GM19035 (cell line): ENCODE measurements at regions not wholly inside any gene's neighbourhood (a gene's known extent, or its start where the extent isn't known, plus 50 kb on each side); places are given as distances from the start of the nearest gene placed in this dataset.

Source experiments
- ATAC-seq: cut with Tn5 transposase; IDR thresholded peaks from one replicate; pipeline ENCODE4 v1.9.1; 2021; ENCODE audit not compliant: unreplicated experiment

DNA sequence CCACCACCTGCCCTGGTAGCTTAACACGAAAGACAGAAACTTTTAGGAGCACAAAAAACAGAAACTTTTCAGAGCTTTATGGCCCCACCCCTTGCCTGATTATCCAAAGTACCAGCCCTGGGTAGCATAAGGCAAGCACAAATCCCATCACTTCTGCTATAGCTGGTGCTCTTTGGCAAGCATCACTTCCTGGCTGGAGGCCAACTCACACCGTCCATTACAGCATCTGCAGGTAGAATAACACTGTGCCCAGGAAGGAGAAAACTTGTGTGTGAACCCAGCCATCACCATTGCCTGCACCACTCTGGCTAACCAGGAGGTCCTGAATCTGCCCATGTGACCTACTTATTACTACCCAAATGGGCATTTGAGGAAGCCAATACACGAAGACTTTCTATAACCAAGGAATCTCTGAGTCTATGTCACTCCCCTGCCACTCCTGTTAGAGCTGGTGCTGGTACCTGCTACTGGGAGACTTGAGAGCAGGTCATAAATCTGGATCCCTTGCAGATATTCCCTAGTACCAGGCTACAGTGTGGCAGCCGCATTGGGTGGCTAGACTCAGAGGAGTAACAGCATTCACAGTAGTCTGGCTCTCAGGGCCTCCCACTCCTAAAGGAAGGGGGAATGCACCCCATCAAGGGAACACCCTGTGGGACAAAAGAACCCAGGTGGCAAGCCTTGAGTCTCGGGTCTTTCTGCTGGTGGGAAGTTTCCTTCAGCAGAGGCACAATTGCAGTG is 73.3 kb upstream of the AKAP13 start:
- no peak for ATAC-seq

DNA sequence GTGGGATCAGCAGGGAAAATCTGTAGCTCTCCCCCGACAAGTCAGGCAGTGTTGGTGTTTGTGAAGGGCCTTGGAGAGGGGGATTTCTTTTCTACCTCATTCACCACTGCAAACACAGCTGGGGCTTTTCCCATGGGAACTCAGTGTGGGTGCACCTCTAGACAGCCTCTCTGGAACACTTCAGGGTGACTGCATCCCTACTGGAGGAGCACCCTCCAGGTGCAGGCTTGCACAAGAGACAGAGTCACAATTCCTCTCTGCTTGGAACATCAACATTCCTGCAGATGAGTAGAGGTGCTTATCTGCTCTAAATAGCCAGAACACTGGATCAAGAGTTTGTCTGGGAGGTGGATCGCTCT is 72.7 kb upstream of the AKAP13 start:
- ATAC-seq, result no peak

DNA sequence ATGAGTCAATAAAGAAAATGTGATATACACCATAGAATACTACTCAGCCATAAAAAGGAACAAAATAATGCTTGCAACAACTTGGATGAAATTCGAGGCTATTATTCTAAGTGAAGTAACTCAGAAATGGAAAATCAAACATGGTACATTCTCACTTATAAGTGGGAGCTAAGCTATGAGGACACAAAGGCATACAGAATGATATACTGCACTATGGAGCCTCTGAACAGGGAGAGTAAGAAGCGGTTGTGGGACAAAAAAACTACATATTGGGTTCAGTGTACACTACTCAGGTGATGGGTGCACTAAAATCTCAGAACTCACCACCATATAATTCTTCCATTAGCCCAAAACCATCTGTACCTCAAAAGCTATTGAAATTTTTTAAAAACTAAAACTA is 68.8 kb upstream of the AKAP13 start:
- no peak for ATAC-seq

DNA sequence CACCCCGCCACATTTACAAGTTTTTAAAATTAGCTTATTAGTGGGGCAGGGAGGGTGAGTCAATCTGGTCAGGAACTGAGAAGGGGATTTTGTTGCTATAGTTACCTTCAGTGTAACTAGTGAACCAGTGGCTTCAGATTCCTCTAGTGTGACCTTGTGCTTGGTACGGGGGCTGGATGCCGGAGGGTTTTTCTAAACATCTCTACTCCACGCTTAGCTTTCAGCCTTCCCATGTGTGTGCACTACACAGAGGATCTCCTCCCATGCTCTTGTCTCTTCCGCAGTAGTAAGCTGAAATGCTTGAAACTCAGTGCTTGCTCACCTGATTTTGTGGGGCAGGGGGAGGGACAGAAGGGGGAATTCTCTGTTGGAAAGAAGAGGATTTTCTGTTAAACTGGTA is 67.9 kb upstream of the AKAP13 start:
- ATAC-seq, result peak; percentile 91

DNA sequence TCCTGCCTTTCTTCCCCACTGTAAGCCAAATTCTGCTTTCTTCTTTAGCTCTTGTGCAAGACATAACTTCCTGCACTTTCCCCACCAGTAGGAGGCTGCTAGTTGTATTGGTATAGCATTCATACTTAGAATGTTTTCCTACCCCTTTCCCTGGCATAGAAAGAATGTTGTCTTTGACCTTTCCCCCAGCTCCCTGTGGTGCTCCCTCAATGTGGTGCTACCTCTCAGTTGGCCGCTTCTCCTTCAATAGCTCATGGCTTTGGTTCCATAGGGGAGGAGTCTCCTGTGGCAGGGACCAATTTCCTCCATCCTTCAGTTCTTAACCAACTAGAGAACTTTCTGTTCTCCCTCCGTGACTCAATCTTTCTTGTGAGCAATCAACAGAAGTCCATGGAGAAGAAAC is 67.5 kb upstream of the AKAP13 start:
- peak; percentile 26 for ATAC-seq

DNA sequence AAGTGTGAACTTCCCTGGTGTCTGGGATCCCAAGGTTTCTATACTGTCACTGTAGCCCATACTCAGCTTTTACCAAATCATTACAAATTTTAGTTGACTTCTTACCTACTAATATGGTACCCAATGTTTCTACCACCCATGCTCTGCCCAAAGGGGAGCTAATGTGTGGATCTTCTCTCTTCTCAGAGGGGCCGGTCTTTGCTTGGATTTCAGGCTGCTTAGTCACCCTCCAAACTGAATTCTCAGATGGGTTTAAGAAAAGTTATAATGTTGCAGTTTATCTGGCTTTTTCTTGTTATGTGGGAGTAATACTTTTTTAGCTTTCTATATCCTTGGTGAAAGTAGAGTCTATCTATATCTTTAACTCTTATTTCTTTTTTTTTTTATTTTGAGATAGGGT is 67.1 kb upstream of the AKAP13 start:
- ATAC-seq, result no peak

DNA sequence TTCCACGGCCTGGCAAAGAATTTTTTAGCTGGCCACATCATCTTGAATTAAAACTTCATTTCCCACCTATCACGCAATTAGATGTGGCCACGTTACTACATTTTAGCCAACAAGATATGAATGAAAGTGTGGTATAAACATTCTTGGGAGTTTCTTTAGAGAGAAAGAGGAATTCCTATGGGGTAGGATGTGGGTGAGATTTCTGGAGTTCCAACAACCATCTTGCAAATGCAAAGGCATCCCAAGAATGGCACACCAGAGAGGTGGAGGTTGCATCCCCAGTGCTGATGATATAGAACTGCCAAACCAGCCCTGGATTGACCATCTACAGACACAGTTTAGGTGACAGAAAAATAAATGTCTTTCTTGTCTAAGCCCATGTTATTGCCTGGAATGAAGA is 66.3 kb upstream of the AKAP13 start:
- ATAC-seq, result no peak

DNA sequence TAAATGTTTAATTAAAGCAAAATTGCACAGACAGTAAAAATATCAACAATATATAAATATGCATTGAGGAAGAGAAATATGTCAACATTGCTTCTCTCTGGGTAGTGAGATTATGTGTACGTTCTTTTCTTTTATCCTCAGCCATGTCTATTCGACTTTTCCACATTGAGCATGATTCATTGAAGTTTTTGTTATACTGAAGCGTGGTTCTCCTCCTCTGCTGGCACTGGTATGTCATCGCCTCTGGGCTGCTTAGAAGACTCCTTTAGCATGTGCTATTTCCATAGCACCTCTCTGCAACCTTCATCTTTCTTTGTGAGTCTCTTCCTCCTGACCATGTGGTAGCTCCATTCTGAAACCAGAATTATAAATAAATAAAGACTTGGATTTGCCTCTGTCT is 65.8 kb upstream of the AKAP13 start:
- no peak for ATAC-seq

DNA sequence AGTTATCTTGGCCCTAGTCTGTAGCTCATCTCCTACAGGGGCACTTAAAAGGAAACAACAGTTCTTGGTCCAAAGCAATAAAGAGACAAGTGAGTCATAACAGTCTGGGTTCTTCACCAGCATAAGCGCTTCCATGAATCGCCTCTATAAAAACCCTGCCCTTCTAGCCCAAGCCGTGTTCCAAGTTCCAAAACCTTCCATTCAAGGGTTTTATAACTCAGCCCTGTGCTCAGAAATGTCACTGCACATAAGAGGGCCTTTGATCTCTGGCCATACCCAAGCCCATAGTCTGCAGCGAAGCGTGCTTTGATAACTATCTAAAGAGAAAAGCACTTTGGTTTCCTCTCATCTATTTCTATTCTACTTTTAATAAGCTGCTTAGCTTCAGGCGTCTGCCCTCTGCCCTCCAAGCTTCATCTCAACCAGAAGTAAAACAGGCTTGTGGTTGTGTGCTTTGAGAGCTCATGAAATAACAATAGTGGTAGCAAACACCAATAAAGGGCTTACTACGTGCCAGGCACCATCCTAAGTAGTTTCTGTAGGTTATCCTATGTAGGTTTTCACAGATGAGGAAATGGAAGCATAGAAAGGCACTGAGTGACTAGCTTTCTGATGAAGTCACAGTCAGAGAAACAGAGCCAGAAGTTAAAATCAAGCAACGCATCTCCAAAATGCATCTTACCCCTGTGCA is 64.0 kb upstream of the AKAP13 start:
- no peak for ATAC-seq

DNA sequence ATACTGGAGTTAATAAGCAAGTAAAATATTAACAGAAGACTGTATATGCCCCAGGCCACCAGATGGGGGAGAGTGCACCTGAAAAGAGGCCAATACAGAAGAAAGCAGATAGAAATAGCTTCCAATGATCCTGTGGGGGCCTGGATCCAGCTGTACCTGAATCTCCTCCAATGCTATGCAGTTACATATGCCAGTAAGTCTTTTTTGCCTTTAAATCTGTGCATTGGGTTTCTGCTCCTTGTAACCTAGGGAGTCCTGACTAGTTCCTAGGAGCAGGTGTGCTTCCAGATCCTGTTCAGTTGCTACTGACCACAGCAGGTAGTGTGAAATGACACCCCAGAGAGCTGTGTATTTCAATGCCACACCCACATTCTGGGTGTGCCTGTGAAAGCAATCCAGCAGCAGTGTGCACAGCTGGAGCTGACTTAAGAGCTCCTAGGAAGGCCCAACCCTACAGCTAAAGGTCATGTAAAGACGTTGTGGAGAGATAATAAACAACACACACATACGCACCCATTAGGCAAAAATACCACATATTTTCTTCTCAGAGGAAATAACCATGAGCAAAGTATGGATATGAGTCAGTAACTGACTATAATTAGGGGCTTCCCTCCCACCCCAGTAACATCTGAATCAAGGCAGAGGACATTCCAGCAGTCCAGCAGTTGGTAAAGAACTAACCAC is 62.2 kb upstream of the AKAP13 start:
- ATAC-seq, result peak; percentile 89

DNA sequence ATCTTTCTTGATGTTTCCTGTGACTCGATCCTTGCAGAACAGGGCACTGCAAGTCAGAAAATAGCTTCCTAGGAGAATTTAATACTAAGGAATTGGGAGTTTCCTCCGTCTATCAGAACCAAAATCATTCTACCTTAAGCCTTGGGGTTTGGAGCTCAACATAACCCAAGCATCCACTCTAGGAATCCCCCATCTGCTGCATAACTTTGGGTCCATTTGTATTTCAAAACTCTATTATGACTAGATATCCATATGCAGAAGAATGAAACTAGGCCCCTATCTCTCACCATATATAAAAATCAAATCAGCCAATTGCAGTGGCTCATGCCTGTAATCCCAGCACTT is 61.7 kb upstream of the AKAP13 start:
- peak; percentile 23 for ATAC-seq

DNA sequence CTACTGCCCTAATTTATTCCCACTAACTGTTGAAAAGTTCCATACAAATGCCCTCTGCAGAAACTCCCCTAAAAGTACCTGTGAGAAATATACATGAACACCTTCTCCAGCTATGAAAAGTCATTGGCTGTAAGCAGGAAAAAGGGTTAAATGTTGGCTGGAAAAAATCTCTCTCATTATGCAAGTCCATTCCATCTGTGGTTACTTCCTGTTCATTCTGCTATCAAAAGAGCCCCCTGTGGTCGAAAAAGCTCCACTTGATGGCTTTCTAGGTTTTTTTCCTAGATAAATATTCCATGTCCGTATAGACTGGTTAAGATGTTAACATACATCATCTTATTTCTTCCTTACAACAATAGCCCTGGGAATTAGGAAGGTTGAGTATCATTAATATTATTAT is 56.2 kb upstream of the AKAP13 start:
- no peak for ATAC-seq

DNA sequence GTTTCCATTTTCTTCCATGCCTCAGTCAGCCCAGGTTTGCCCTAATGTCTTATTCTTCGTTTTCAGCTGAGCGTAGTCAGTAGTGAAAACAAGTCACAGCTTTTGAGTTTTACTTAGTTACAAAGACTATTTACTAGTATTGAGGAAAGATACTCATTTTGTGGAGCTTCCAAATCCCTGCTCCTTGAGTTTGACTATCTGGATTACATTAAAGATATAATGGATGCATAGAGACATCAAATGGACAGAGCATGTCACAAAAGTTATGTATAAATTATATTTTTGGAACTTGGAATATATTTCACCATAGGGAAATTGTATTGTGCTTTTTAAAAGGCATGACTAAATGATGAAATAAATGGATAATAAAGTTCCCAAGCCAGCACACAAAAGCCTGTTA is 54.6 kb upstream of the AKAP13 start:
- ATAC-seq, result no peak

DNA sequence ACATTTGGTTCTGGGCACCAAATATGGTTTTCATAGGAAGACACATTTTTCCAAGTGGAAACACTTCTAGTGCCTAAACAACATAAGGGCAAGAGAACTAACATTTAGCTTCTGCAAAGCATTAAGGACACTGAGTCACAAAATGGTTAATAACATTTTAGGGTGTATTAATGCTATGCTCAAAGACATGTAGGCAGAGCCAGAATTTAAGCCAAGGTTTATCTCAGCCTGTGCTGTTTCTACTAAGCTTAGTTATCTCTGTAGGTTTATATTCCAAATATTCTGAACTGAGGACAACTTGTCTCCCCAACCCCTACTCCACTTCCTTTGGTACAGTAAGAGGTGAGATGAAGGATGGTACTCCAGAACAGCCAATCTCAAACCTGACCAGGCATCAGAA is 54.1 kb upstream of the AKAP13 start:
- no peak for ATAC-seq

DNA sequence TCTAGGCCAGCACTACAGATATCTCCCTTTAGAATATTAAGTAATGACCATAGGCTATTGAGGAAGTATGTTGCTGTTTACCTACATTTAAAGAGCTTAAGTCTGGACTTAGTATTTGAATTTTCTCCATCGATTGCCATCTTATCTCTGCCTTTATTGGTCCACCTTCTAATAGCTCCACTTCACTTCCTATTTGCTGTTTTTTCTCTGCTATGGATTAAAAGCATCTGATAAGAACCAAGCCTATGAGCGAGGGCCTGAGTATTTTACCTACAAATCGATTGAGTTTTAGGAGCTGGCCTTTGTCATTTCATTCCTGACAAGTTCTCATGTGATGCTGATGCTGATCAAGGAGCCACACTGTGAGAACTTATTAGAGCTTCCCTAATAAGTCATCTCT is 52.6 kb upstream of the AKAP13 start:
- ATAC-seq, result no peak

DNA sequence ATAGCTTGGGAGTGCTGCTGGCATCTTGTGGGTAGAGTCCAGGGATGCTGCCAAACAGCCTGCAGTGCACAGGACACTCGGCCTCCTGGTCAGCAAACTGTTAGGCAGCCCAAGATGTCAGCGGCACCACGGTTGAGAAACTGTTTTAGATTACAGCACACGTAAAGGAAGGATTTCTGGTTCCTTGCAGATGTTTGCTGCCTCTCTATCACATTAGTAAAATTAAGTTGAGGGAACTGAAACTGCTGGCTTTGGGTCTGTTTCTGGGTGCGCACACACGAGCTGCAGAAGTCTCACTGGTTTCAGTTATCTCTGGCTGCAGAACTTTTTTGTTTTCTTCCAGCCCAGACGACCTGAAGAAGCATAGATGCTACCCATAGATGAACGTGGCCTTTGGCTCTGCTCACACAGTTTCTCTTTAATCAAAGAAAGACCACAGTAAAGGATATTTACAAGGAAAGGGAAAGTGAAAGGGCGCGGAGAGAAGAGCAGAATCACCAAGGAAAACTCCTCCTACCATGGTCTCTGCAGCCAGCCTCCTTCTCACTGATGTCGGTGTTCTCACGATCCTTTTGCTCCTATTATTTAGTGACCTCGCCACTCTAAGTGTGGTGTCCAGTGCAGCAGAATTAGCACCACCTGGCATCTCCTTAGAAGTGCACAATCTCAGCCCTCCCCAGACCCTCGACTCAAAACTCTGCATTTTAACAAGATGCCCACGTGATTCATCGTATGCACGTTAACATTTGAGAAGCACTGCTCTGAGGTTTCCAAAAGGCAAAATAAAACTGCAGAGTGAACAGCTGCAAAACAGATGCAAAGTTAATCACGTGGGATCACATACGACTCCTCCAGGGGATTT is 50.6 kb upstream of the AKAP13 start:
- ATAC-seq, result peak; percentile 58
